Mammary epithelial cell (primary cell): ENCODE measurements at regions not wholly inside any gene's neighbourhood (a gene's known extent, or its start where the extent isn't known, plus 50 kb on each side); places are given as distances from the start of the nearest gene placed in this dataset.

Experiments used
- EZH2 ChIP-seq: IDR thresholded peaks from 2 replicates; pipeline ENCODE4 v1.6.1; 2012; ENCODE audit warnings: low read length, inconsistent platforms, borderline replicate concordance
- TF ChIP-seq, protein P1 (sequence below), 2 donors: IDR thresholded peaks in 1 of 2; conservative IDR thresholded peaks in 1 of 2; 2 replicates each; pipeline ENCODE4 v1.5.1; 2011 to 2012; ENCODE audit warnings: inconsistent platforms in 2 of 2, low read length in 2 of 2, mild to moderate bottlenecking in 2 of 2, control low read depth in 1 of 2, low read depth in 1 of 2; ENCODE audit not compliant: insufficient read depth in 1 of 2; ENCODE audit errors: extremely low read depth in 1 of 2

DNA sequence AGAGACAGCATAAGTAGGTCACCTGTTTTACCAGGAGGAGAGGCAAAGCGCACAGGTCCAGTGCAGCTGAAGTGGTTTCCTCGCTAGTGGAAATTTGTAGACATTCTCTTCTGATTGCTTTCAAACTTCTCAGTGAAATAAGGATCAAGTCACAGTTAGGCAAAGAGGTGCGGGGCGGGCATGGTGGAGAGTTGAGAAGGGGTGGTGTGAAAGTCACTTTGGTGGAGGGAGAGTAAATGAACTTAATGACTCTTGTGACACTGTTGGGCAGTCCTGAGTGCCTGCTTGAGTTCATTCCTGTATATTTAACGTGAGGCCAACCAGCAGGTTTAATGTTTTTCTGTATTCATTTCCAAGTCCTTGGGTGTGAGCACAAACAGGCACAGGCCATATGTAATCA is 235.6 kb downstream of the TRIML1 start:
- TF ChIP-seq, protein P1, sequence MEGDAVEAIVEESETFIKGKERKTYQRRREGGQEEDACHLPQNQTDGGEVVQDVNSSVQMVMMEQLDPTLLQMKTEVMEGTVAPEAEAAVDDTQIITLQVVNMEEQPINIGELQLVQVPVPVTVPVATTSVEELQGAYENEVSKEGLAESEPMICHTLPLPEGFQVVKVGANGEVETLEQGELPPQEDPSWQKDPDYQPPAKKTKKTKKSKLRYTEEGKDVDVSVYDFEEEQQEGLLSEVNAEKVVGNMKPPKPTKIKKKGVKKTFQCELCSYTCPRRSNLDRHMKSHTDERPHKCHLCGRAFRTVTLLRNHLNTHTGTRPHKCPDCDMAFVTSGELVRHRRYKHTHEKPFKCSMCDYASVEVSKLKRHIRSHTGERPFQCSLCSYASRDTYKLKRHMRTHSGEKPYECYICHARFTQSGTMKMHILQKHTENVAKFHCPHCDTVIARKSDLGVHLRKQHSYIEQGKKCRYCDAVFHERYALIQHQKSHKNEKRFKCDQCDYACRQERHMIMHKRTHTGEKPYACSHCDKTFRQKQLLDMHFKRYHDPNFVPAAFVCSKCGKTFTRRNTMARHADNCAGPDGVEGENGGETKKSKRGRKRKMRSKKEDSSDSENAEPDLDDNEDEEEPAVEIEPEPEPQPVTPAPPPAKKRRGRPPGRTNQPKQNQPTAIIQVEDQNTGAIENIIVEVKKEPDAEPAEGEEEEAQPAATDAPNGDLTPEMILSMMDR (conservative IDR thresholded peaks at IDR 0.05 in 1 of 2, IDR thresholded peaks at IDR 0.05 in 1 of 2; ENCODE audit: extremely low read depth in 1 of 2, insufficient read depth in 1 of 2, low read depth in 1 of 2, low read length in 2 of 2): no peak
- TF ChIP-seq EZH2: no peak
